ENCODE measurements at regions not wholly inside any gene's neighbourhood (a gene's known extent, or its start where the extent isn't known, plus 50 kb on each side); places are given as distances from the start of the nearest gene placed in this dataset.

DNA sequence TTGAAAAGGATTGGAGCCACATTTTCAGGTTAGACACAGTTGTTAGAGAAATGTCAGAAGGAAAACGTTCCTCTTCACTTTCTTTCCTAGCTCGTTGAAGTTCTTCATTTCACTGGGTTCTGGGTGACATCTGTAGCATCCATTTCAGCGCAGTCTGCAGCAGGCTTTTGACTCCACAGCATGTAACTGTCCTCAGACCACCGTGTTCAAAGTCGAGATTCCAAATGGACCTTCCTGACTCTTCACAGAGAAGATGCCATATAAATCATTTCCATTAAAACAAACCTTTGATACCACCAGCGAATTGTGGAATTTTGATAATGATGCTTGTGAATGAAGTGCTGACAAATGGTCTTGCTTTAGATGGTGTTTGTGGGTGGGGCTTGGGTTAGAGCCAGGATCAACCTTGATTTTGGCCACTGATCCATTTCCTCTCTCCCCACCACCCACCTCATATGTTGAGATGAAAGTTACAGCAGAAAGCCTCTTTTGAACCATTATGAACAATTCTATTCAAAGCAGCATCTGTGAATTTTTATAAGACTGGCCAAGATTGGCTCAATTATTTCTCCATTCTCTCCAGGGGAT is 185.3 kb upstream of the PREP start:
- TF ChIP-seq, protein P1, sequence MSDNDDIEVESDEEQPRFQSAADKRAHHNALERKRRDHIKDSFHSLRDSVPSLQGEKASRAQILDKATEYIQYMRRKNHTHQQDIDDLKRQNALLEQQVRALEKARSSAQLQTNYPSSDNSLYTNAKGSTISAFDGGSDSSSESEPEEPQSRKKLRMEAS (IDR thresholded peaks at IDR 0.05; ENCODE audit: low read depth, low read length), result no peak
- TF ChIP-seq POLR2A (IDR thresholded peaks at IDR 0.05; ENCODE audit: extremely low read depth, insufficient read length) (no peak), MYC (IDR thresholded peaks at IDR 0.05; ENCODE audit: low read depth, low read length) (no peak)
- TF ChIP-seq, protein P2, sequence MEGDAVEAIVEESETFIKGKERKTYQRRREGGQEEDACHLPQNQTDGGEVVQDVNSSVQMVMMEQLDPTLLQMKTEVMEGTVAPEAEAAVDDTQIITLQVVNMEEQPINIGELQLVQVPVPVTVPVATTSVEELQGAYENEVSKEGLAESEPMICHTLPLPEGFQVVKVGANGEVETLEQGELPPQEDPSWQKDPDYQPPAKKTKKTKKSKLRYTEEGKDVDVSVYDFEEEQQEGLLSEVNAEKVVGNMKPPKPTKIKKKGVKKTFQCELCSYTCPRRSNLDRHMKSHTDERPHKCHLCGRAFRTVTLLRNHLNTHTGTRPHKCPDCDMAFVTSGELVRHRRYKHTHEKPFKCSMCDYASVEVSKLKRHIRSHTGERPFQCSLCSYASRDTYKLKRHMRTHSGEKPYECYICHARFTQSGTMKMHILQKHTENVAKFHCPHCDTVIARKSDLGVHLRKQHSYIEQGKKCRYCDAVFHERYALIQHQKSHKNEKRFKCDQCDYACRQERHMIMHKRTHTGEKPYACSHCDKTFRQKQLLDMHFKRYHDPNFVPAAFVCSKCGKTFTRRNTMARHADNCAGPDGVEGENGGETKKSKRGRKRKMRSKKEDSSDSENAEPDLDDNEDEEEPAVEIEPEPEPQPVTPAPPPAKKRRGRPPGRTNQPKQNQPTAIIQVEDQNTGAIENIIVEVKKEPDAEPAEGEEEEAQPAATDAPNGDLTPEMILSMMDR (IDR thresholded peaks at IDR 0.05; ENCODE audit: low read depth, low read length), result no peak
- no peak for DNase-seq (ENCODE audit: low read depth)
- H3K4me3 ChIP-seq (ENCODE audit: low read depth, low read length), result no peak overlapping the region

DNA sequence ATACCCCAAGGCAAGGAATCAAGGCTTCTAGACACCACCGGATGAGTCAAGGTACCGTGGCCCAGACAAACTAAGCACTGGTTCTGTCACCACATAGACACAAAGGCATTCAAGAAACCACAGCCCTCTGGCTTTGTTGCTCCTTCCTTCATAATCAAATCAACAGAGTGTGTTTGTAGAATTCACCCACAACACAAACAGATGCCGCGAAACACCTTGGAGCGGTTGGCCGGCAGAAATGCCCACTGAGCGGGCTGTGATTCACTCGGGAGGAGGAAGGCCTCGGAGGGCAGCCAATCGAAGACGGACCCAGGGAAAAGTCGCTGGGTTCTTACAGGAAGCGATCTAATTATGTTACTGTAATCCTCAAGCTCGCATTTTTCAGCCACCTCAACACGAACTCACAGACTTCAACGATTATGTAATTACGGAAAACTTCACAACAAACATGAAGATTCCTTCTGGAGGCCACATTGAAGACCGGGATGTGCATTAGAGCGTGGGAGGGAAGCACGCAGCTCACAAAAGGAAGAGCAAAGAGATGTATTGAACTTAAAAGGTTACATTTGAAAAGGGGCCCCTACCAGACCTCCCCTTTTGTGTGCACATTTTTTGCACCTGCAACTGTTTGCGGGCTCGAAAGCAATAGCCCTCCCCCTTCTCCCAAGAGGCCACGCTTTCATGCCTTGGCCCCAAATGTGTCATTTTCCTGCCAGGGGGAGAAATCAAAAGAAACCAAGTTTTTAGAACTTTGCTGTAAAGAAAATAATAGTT is 184.7 kb upstream of the PREP start:
- TF ChIP-seq MYC (IDR thresholded peaks at IDR 0.05; ENCODE audit: low read depth, low read length) (no peak), POLR2A (IDR thresholded peaks at IDR 0.05; ENCODE audit: extremely low read depth, insufficient read length) (no peak)
- TF ChIP-seq, protein P2 (IDR thresholded peaks at IDR 0.05; ENCODE audit: low read depth, low read length), result no peak
- TF ChIP-seq, protein P1 (IDR thresholded peaks at IDR 0.05; ENCODE audit: low read depth, low read length), result no peak
- no peak overlapping the region for H3K4me3 ChIP-seq (ENCODE audit: low read depth, low read length)
- DNase-seq (ENCODE audit: low read depth), result no peak

DNA sequence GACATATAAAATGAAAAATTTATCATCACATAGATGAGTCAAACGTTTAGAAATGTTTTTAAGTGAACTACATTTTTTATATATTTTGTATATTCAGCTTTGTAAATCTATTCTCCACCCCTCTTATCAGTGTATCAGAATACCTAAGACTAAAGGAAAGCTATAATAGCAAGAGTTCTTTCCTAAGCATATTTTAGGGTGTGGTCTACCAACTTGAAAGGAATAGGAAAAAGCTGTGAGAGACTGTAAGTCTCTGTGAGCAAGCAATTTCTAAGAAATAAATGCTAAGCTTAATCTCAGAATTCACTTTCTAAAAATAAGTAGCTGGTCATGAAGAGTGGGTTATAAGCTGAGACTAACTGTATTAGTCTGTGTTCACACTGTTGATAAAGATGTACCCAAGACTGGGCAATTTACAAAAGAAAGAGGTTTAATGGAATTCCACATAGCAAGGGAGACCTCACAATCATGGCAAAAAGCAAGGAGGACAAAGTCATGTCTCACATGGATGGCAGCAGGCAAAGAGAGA is 175.4 kb upstream of the PREP start:
- TF ChIP-seq, protein P2 (IDR thresholded peaks at IDR 0.05; ENCODE audit: low read depth, low read length), result no peak
- TF ChIP-seq, protein P1 (IDR thresholded peaks at IDR 0.05; ENCODE audit: low read depth, low read length), result no peak
- TF ChIP-seq POLR2A (IDR thresholded peaks at IDR 0.05; ENCODE audit: extremely low read depth, insufficient read length) (no peak), MYC (IDR thresholded peaks at IDR 0.05; ENCODE audit: low read depth, low read length) (no peak)
- DNase-seq (ENCODE audit: low read depth), result no peak
- no peak overlapping the region for H3K4me3 ChIP-seq (ENCODE audit: low read depth, low read length)

DNA sequence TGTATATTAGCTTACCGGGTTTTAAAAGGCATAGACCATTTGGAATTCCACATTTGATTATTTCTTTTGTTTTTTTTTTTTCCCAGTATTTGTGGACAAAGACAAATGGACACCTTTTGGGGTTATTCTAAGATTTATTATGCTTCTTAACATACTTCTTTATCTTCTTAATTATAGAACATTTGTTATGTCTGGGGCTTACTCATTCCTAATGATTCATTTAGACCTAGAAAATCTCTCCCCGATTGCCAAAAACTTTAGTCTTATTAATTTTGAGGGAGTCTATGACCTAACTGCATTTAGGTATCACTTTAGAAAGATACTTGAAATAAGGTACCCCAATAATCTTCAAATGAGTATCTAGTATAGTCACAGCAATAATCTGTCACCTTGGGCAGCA is 170.7 kb upstream of the PREP start:
- no peak for TF ChIP-seq MYC (IDR thresholded peaks at IDR 0.05; ENCODE audit: low read depth, low read length)
- TF ChIP-seq POLR2A (IDR thresholded peaks at IDR 0.05; ENCODE audit: extremely low read depth, insufficient read length), result no peak
- TF ChIP-seq, protein P1 (IDR thresholded peaks at IDR 0.05; ENCODE audit: low read depth, low read length), result no peak
- TF ChIP-seq, protein P2 (IDR thresholded peaks at IDR 0.05; ENCODE audit: low read depth, low read length), result no peak

DNA sequence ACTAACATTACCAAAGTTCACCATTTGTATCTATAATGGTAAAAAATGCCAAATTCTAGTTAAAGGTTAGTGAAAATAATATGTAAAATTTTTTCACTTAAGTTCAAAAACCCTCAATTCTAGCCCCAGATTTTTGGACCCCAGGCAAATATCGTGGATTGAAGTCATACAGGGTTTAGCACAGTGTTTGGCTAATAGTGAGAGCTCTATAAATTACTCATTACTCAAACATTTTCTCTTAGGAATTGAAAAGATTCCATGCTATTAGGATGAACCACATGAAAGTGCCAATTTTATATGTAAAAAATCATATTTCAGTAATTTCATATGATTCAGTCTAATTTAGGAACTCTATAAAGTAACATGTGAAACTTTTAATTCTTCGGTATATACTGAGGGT is 170.3 kb upstream of the PREP start:
- H3K4me3 ChIP-seq (ENCODE audit: low read depth, low read length), result no peak overlapping the region
- no peak for DNase-seq (ENCODE audit: low read depth)
- TF ChIP-seq POLR2A (IDR thresholded peaks at IDR 0.05; ENCODE audit: extremely low read depth, insufficient read length) (no peak), MYC (IDR thresholded peaks at IDR 0.05; ENCODE audit: low read depth, low read length) (no peak)
- TF ChIP-seq, protein P2 (IDR thresholded peaks at IDR 0.05; ENCODE audit: low read depth, low read length), result no peak
- TF ChIP-seq, protein P1 (IDR thresholded peaks at IDR 0.05; ENCODE audit: low read depth, low read length), result no peak

More for the DNA sequence above, 170.7 kb upstream of the PREP start:
- no peak overlapping the region for H3K4me3 ChIP-seq (ENCODE audit: low read depth, low read length)
- DNase-seq (ENCODE audit: low read depth), result no peak
